HL-60 (cell line): ENCODE measurements at regions not wholly inside any gene's neighbourhood (a gene's known extent, or its start where the extent isn't known, plus 50 kb on each side); places are given as distances from the start of the nearest gene placed in this dataset.

Source experiments
- GABPA ChIP-seq: IDR thresholded peaks from 2 replicates; pipeline ENCODE4 v1.6.1; 2012; ENCODE audit warnings: low read depth
- TF ChIP-seq, protein P1 (sequence below): IDR thresholded peaks from one replicate; pipeline ENCODE4 v1.5.1; 2011; ENCODE audit warnings: low read length, control low read depth, inconsistent platforms; ENCODE audit not compliant: insufficient read depth

DNA sequence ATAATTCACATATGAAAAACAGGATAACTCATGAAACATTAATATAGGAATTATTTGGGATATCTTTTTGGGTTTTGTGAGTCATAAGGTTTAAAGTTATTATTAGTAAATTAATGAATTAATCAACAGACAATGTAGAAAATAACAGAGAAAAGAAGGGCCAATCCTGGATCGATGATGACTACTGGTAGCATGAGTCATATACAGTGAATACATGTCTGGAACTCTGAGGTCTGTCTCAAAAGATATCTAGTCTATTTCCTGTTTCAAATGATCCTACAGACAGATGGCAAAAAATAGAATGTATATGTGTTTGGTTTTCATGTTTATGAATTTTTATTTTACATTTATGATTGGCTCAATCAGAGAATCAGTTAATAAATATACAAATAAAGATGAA, 86.4 kb upstream of the RTL1 start:
- TF ChIP-seq, protein P1, sequence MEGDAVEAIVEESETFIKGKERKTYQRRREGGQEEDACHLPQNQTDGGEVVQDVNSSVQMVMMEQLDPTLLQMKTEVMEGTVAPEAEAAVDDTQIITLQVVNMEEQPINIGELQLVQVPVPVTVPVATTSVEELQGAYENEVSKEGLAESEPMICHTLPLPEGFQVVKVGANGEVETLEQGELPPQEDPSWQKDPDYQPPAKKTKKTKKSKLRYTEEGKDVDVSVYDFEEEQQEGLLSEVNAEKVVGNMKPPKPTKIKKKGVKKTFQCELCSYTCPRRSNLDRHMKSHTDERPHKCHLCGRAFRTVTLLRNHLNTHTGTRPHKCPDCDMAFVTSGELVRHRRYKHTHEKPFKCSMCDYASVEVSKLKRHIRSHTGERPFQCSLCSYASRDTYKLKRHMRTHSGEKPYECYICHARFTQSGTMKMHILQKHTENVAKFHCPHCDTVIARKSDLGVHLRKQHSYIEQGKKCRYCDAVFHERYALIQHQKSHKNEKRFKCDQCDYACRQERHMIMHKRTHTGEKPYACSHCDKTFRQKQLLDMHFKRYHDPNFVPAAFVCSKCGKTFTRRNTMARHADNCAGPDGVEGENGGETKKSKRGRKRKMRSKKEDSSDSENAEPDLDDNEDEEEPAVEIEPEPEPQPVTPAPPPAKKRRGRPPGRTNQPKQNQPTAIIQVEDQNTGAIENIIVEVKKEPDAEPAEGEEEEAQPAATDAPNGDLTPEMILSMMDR: no peak
- TF ChIP-seq GABPA: no peak
